ENCODE measurements at regions not wholly inside any gene's neighbourhood (a gene's known extent, or its start where the extent isn't known, plus 50 kb on each side); places are given as distances from the start of the nearest gene placed in this dataset.

DNA sequence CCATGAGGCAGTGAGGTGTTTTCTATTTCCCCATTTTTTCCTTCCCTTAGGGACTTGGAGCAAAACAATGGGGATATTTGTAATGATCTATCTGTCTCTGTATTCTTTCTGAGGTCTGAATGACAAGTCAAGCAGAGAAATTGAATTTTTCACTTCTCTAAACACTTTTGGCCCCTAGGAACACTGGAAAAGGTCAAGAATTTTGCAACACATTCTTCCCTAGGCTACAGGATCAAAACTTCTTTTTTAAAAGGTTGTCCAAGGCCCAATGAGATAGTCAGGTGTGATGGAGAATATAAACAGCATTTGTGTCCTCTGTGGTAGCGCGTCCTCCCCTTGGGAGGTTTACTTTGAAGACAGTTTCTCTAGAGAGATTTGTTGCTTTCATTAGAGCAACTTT, 620.5 kb downstream of the TLR4 start:
- no CpG with 5 or more reads among the region's 2 CpGs for WGBS (ENCODE audit: extremely low coverage, insufficient read length, low lambda C conversion rate)
- no peak overlapping the region for H3K14ac ChIP-seq (ENCODE audit: insufficient read depth, low read length)
- no peak overlapping the region for H3K9ac ChIP-seq (ENCODE audit: extremely low read depth, insufficient read length, low read length)
- H3K4me2 ChIP-seq (ENCODE audit: insufficient read depth, insufficient read length, low read length): no peak overlapping the region
- no peak overlapping the region for H2AFZ ChIP-seq (ENCODE audit: low read length)
- H3K18ac ChIP-seq (ENCODE audit: insufficient read length, low read depth, low read length): no peak overlapping the region
- H2AK5ac ChIP-seq (ENCODE audit: insufficient read length, low read length): no peak overlapping the region
- Mint-ChIP-seq H3K27ac (no peak overlapping the region), H3K27me3 (ENCODE audit: low read depth) (no peaks in the 10 kb centered on the region), H3K9me3 (no peaks in the 10 kb centered on the region; a peak in 1 of 5 replicates), H3K4me3 (no peak overlapping the region), H3K4me1 (peaks cover 12 to 17% of the 10 kb centered on the region in 2 experiments), H3K36me3 (ENCODE audit: insufficient read depth in 1 of 3, low read depth in 3 of 3) (no peaks in the 10 kb centered on the region)
- no peak overlapping the region for H3K4ac ChIP-seq (ENCODE audit: low read depth, low read length)
- no peak overlapping the region for H3K56ac ChIP-seq (ENCODE audit: insufficient read length, low read depth, low read length)
- no peak overlapping the region for H3K23ac ChIP-seq (ENCODE audit: insufficient read length, low read depth, low read length)
- no peaks in the 10 kb centered on the region for H3K9me3 ChIP-seq (ENCODE audit: control insufficient read depth, low read depth, low read length)
- H3K27ac ChIP-seq (ENCODE audit: insufficient read length, low read depth, low read length): no peak overlapping the region
- H4K20me1 ChIP-seq (ENCODE audit: control insufficient read depth, insufficient read depth, insufficient read length): no peaks in the 10 kb centered on the region
- TF ChIP-seq, protein P1, sequence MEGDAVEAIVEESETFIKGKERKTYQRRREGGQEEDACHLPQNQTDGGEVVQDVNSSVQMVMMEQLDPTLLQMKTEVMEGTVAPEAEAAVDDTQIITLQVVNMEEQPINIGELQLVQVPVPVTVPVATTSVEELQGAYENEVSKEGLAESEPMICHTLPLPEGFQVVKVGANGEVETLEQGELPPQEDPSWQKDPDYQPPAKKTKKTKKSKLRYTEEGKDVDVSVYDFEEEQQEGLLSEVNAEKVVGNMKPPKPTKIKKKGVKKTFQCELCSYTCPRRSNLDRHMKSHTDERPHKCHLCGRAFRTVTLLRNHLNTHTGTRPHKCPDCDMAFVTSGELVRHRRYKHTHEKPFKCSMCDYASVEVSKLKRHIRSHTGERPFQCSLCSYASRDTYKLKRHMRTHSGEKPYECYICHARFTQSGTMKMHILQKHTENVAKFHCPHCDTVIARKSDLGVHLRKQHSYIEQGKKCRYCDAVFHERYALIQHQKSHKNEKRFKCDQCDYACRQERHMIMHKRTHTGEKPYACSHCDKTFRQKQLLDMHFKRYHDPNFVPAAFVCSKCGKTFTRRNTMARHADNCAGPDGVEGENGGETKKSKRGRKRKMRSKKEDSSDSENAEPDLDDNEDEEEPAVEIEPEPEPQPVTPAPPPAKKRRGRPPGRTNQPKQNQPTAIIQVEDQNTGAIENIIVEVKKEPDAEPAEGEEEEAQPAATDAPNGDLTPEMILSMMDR (conservative IDR thresholded peaks at IDR 0.05): no peak
- H4K91ac ChIP-seq (ENCODE audit: insufficient read length, low read depth, low read length): no peak overlapping the region
- H3K27me3 ChIP-seq (ENCODE audit: insufficient read depth, low read length): no peaks in the 10 kb centered on the region
- no peak for DNase-seq
- no peak overlapping the region for H4K8ac ChIP-seq (replicated peaks; ENCODE audit: insufficient read length, low read depth, low read length)
- H3K79me1 ChIP-seq (ENCODE audit: insufficient read depth, low read depth, low read length, poor library complexity, severe bottlenecking): no peaks in the 10 kb centered on the region
- H3T11ph ChIP-seq (ENCODE audit: low read length): no peak overlapping the region
- H3K4me1 ChIP-seq (ENCODE audit: insufficient read depth, low read length): no peaks in the 10 kb centered on the region
- H2BK5ac ChIP-seq (ENCODE audit: insufficient read length, low read length): no peak overlapping the region
- H2BK20ac ChIP-seq (ENCODE audit: low read depth, low read length, poor library complexity, severe bottlenecking): no peak overlapping the region
- no peaks in the 10 kb centered on the region for H3K79me2 ChIP-seq (ENCODE audit: insufficient read depth, low read length)
- H2BK120ac ChIP-seq (ENCODE audit: low read depth, low read length, poor library complexity, severe bottlenecking): no peak overlapping the region
- H4K5ac ChIP-seq (ENCODE audit: insufficient read length, low read depth, low read length): no peak overlapping the region
- no peak overlapping the region for H2BK12ac ChIP-seq (ENCODE audit: insufficient read length, low read depth, low read length)
- no peak overlapping the region for H2BK15ac ChIP-seq (ENCODE audit: low read depth, low read length)
- no peaks in the 10 kb centered on the region for H3K23me2 ChIP-seq (ENCODE audit: insufficient read length, low read depth, low read length, poor library complexity, severe bottlenecking)

Measured in H9 (cell line).